Ishikawa (cell line): ENCODE measurements at regions not wholly inside any gene's neighbourhood (a gene's known extent, or its start where the extent isn't known, plus 50 kb on each side); places are given as distances from the start of the nearest gene placed in this dataset.
A peak's percentile ranks its signal among the peaks of the same experiment; 100 is the strongest.
"Not testable (repeated sequence)": the region's sequence is repeated elsewhere in the genome, so short reads cannot be mapped to it uniquely, and the experiment has no call there.

Experiments used
- CREB1 ChIP-seq: IDR thresholded peaks from 2 replicates; pipeline ENCODE4 v1.6.1; 2012; ENCODE audit warnings: low read depth
- EGR1 ChIP-seq: IDR thresholded peaks from 2 replicates; pipeline ENCODE4 v1.6.1; 2012
- EP300 ChIP-seq: IDR thresholded peaks from 2 replicates; pipeline ENCODE4 v1.6.1; 2012; ENCODE audit warnings: borderline replicate concordance
- RAD21 ChIP-seq: IDR thresholded peaks from 2 replicates; pipeline ENCODE4 v1.6.1; 2012; ENCODE audit warnings: low read depth
- REST ChIP-seq: IDR thresholded peaks from 2 replicates; pipeline ENCODE4 v1.6.1; 2012; ENCODE audit warnings: low read depth, mild to moderate bottlenecking
- TAF1 ChIP-seq: IDR thresholded peaks from 2 replicates; pipeline ENCODE4 v1.6.1; 2012; ENCODE audit warnings: low read depth, mild to moderate bottlenecking
- TEAD4 ChIP-seq: IDR thresholded peaks from 2 replicates; pipeline ENCODE4 v1.6.1; 2012
- YY1 ChIP-seq: IDR thresholded peaks from 2 replicates; pipeline ENCODE4 v1.6.1; 2012; ENCODE audit warnings: low read depth
- TF ChIP-seq, protein P1 (sequence below): IDR thresholded peaks from 2 replicates; pipeline ENCODE4 v1.6.1; 2012

DNA sequence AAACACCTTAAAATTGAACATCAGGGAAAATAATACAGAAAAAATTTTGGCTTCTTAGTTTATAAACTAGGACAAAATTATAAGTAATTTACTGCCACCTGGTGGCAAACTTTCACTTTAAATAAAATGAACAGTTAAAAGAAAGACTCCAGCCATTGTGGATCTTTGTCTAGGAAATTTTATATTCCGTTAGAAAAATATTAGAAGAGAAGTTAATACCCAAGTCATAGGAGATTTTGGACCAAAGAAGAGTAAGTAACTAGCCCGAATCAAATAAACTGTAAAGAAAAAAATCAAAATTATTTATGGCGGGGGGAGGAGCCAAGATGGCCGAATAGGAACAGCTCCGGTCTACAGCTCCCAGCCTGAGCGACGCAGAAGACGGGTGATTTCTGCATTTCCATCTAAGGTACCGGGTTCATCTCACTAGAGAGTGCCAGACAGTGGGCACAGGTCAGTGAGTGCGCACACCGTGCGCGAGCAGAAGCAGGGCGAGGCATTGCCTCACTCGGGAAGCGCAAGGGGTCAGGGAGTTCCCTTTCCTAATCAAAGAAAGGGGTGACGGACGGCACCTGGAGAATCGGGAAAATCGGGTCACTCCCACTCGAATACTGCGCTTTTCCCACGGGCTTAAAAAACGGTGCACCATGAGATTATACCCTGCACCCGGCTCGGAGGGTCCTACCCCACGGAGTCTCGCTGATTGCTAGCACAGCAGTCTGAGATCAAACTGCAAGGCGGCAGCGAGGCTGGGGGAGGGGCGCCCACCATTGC lies 73.4 kb upstream of the SCIN start:
- TF ChIP-seq RAD21 (peak; percentile 37; the same call in 1 of the 2 replicates), YY1 (peak; percentile 76)
- not testable (repeated sequence) for TF ChIP-seq EP300, REST, TAF1, CREB1, EGR1, TEAD4
- TF ChIP-seq, protein P1, sequence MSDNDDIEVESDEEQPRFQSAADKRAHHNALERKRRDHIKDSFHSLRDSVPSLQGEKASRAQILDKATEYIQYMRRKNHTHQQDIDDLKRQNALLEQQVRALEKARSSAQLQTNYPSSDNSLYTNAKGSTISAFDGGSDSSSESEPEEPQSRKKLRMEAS: not testable (repeated sequence)
